ENCODE measurements at regions not wholly inside any gene's neighbourhood (a gene's known extent, or its start where the extent isn't known, plus 50 kb on each side); places are given as distances from the start of the nearest gene placed in this dataset.

DNA sequence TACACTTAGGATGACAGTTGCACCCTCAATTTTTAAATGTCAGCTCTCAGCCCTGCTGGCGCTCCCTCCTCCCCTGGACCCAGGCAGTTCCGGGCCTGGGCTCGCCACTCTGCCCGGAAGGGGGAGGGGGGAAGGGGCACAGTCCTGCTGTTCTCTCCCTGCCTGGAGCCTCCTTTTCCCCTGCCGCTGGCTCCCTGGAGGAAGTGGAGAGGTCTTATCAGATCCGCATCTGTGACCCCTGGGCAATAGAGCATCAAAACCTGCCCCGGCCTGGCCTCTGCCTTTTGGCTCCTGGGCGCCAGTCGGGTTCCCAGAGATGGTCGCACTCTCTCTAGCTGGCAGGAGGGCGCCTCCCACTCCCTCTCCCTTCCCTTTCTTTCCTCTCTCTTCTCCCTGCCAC, 149.3 kb downstream of the IRF8 start:
- TF ChIP-seq POLR2A (IDR thresholded peaks at IDR 0.05; ENCODE audit: low read depth, low read length), result no peak
- TF ChIP-seq, protein P1, sequence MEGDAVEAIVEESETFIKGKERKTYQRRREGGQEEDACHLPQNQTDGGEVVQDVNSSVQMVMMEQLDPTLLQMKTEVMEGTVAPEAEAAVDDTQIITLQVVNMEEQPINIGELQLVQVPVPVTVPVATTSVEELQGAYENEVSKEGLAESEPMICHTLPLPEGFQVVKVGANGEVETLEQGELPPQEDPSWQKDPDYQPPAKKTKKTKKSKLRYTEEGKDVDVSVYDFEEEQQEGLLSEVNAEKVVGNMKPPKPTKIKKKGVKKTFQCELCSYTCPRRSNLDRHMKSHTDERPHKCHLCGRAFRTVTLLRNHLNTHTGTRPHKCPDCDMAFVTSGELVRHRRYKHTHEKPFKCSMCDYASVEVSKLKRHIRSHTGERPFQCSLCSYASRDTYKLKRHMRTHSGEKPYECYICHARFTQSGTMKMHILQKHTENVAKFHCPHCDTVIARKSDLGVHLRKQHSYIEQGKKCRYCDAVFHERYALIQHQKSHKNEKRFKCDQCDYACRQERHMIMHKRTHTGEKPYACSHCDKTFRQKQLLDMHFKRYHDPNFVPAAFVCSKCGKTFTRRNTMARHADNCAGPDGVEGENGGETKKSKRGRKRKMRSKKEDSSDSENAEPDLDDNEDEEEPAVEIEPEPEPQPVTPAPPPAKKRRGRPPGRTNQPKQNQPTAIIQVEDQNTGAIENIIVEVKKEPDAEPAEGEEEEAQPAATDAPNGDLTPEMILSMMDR (IDR thresholded peaks at IDR 0.05; ENCODE audit: extremely low read depth in 1 of 2, insufficient read depth in 1 of 2, low read depth in 1 of 2, low read length in 2 of 2), result no peak
- no peak for TF ChIP-seq POLR2AphosphoS5 (IDR thresholded peaks at IDR 0.05; ENCODE audit: insufficient read depth, low read depth, low read length)
- TF ChIP-seq JUN (IDR thresholded peaks at IDR 0.05; ENCODE audit: borderline replicate concordance, insufficient read depth, insufficient read length, low read depth), result no peak

All from endothelial cell of umbilical vein (primary cell).